GM23248 (cell line): ENCODE measurements at regions not wholly inside any gene's neighbourhood (a gene's known extent, or its start where the extent isn't known, plus 50 kb on each side); places are given as distances from the start of the nearest gene placed in this dataset.

Experiments
- EZH2 ChIP-seq: fragments of 200-600 bp; sonication (generic); IDR thresholded peaks from 2 replicates; pipeline ENCODE4 v1.6.1; 2018; ENCODE audit warnings: antibody characterized with exemption, mild to moderate bottlenecking; ENCODE audit not compliant: insufficient read depth, poor library complexity, severe bottlenecking
- EZH2phosphoT487 ChIP-seq: fragments of 200-600 bp; sonication (generic); IDR thresholded peaks from 2 replicates; pipeline ENCODE4 v1.6.1; 2018; ENCODE audit warnings: antibody characterized with exemption, moderate library complexity, mild to moderate bottlenecking, low read depth; ENCODE audit not compliant: insufficient read depth

GRCh38 chr18:73908323-73908722 is 239.3 kb downstream of the FBXO15 start:
- TF ChIP-seq EZH2phosphoT487: no peak
- TF ChIP-seq EZH2: no peak
